Epithelial cell of esophagus (primary cell): ENCODE measurements at regions not wholly inside any gene's neighbourhood (a gene's known extent, or its start where the extent isn't known, plus 50 kb on each side); places are given as distances from the start of the nearest gene placed in this dataset.

ENCODE experiments used
- DNase-seq: peaks from one replicate; pipeline ENCODE4 v3.0.0; 2010; ENCODE audit warnings: low read depth
- H3K4me3 ChIP-seq: 2 replicates; pipeline ENCODE4 v1.5.1; 2011; ENCODE audit warnings: mild to moderate bottlenecking, low read length, control low read depth
- CTCF ChIP-seq: IDR thresholded peaks from 2 replicates; pipeline ENCODE4 v1.5.1; 2011; ENCODE audit warnings: low read depth, mild to moderate bottlenecking, low read length, control low read depth, inconsistent platforms; ENCODE audit not compliant: insufficient read depth; ENCODE audit errors: missing control alignments

DNA sequence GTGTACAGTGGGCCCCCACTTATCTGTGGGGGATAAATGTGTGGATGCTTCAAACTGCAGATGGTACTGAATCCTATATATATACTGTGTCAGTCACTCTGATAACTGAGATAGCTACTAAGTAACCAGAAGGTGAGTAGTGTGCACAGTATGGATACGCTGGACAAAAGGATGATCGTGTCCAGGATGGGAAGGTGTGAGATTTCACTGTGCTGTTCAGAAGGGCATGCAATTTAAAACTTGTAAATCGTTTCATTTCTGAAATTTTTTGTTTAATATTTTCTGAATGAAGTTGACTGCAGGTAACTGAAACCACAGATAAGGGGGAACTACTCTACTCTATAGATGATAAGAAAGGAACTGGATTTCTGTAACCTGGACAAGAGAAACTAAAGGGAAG is 52.1 kb upstream of the SESN3 start:
- H3K4me3 ChIP-seq, result no peak overlapping the region
- no peak for DNase-seq
- no peak for TF ChIP-seq CTCF

- TF ChIP-seq CTCF, result no peak
- no peak overlapping the region for H3K4me3 ChIP-seq
- DNase-seq, result peak; percentile 27
These were observed 51.3 kb upstream of the SESN3 start for GRCh38 chr11:95282291-95282751.
